Lower leg skin (tissue), 4 donors: ENCODE measurements at regions not wholly inside any gene's neighbourhood (a gene's known extent, or its start where the extent isn't known, plus 50 kb on each side); places are given as distances from the start of the nearest gene placed in this dataset.

Experiments
- DNase-seq, 2 donors: peaks; one replicate each; pipeline ENCODE4 v3.0.0-alpha.2; 2019; ENCODE audit warnings: low spot score in 2 of 2
- H3K4me3 ChIP-seq: fragments of 200-600 bp; sonication (generic); 2 replicates; pipeline ENCODE4 v1.5.1; 2017; ENCODE audit warnings: mild to moderate bottlenecking, low read depth; ENCODE audit not compliant: poor library complexity, severe bottlenecking
- CTCF ChIP-seq, 3 donors: fragments of 450-650 bp; IDR thresholded peaks; one replicate each; pipeline ENCODE4 v1.5.1; 2016; ENCODE audit warnings: antibody characterized with exemption in 3 of 3, mild to moderate bottlenecking in 3 of 3, moderate library complexity in 2 of 3
- POLR2A ChIP-seq, 2 donors: fragments of 450-650 bp; IDR thresholded peaks; one replicate each; pipeline ENCODE4 v1.6.1; 2016 to 2017; ENCODE audit warnings: antibody characterized with exemption in 2 of 2, mild to moderate bottlenecking in 1 of 2, moderate library complexity in 1 of 2
- whole genome bisulfite sequencing, 2 donors: methylation state at CpG; one replicate each; pipeline ENCODE4 v1.1.5; 2018; 5-methylcytosine and 5-hydroxymethylcytosine counted together
- intact Hi-C: fragments of 100-400 bp; cut with DNase I; formaldehyde crosslinking; loops from one replicate; pipeline ENCODE4 v1.15.0; 2023; ENCODE audit warnings: low total_unique reads

- 47 to 62% methylated on average over 4 of the region's 4 CpGs for WGBS, 2 donors
- TF ChIP-seq POLR2A (IDR thresholded peaks at IDR 0.05) (no peak), CTCF (IDR thresholded peaks at IDR 0.05) (no peak)
- no peak overlapping the region for H3K4me3 ChIP-seq
- intact Hi-C loops: no loop called here
- DNase-seq: no peak
These were observed 83.6 kb downstream of the CCDC34 start for GRCh38 chr11:27279460-27279859.

DNA sequence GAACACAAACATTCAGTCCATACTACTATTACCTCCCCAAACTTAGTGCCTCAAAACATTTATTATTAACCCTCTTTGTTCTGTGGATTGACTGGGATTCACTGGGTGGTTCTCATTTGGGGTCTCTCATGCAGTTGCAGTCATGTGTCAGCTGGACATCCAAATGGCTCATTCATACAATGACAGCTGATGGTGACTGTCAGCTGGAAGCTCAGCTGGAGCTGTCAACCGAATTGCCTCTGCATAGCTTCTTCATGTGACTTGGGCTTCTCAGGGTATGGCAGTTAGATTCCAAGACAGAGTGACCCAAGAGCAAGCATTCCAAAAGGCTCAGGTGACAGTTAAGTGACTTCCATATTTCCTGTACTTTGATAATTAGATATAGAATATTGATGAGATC is 85.2 kb downstream of the CCDC34 start:
- TF ChIP-seq CTCF (IDR thresholded peaks at IDR 0.05): no peak
- TF ChIP-seq POLR2A (IDR thresholded peaks at IDR 0.05): no peak
- intact Hi-C loops: no loop called here
- WGBS, 2 donors: 80 to 81% methylated on average over 1 of the region's 1 CpG
- no peak overlapping the region for H3K4me3 ChIP-seq
- DNase-seq: no peak

- intact Hi-C loops: no loop called here
- no peak overlapping the region for H3K4me3 ChIP-seq
- TF ChIP-seq CTCF (IDR thresholded peaks at IDR 0.05) (no peak), POLR2A (IDR thresholded peaks at IDR 0.05) (no peak)
- WGBS, 2 donors: 75 to 78% methylated on average over 1 of the region's 1 CpG
- DNase-seq: no peak
These were observed 86.9 kb downstream of the CCDC34 start for GRCh38 chr11:27276141-27276540.

GRCh38 chr11:27274854-27275395 is 88.1 kb downstream of the CCDC34 start:
- DNase-seq: no peak
- no peak overlapping the region for H3K4me3 ChIP-seq
- intact Hi-C loops: no loop called here
- TF ChIP-seq POLR2A (IDR thresholded peaks at IDR 0.05) (no peak), CTCF (IDR thresholded peaks at IDR 0.05) (no peak)

DNA sequence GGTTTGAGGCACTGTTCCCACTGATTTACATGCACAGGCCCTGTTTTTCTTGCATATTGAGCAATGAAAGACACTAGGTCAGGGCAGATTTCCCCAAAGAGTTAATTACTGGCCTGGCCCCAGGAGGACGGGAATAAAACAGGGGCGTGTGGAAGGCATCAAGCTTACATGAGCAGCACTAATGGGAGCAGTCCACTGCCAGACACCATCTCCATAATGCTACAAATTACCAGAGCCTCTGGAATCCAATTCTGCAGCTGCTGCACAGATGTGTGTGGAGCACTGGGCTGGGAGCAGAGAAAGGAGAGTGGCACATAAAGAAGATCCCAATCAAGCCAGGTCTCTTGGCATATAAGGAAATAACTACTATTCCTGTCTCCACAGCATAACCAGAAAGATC is 96.9 kb downstream of the CCDC34 start:
- H3K4me3 ChIP-seq: no peak overlapping the region
- DNase-seq: no peak
- no peak for TF ChIP-seq CTCF (IDR thresholded peaks at IDR 0.05)
- intact Hi-C loops: no loop called here
- 33 to 71% methylated on average over 2 of the region's 2 CpGs for WGBS, 2 donors

GRCh38 chr11:27263986-27264385 is 99.0 kb downstream of the CCDC34 start:
- TF ChIP-seq POLR2A (IDR thresholded peaks at IDR 0.05): no peak
- no peak for TF ChIP-seq CTCF (IDR thresholded peaks at IDR 0.05)
- intact Hi-C loops: no loop called here
- DNase-seq: no peak
- WGBS, 2 donors: 64 to 82% methylated on average over 3 of the region's 3 CpGs
- H3K4me3 ChIP-seq: no peak overlapping the region
